ENCODE measurements at regions not wholly inside any gene's neighbourhood (a gene's known extent, or its start where the extent isn't known, plus 50 kb on each side); places are given as distances from the start of the nearest gene placed in this dataset.

GRCh38 chr2:120660771-120661459 is 74.8 kb upstream of the GLI2 start:
- 58% methylated on average over 11 of the region's 11 CpGs for WGBS, 2 donors
- no peak for TF ChIP-seq CTCF (IDR thresholded peaks at IDR 0.05)
- TF ChIP-seq POLR2A (IDR thresholded peaks at IDR 0.05): no peak
- no peak overlapping the region for H3K4me3 ChIP-seq (ENCODE audit: low read depth, poor library complexity, severe bottlenecking)
- peak in 1 of 2 donors; percentile 87 for DNase-seq (ENCODE audit: low spot score in 2 of 2)
- intact Hi-C loops (cut with DNase I; ENCODE audit: low total_unique reads): no loop called here

- intact Hi-C loops (cut with DNase I; ENCODE audit: low total_unique reads): no loop called here
- 12 to 24% methylated on average over 16 of the region's 16 CpGs for WGBS, 2 donors
- TF ChIP-seq CTCF (IDR thresholded peaks at IDR 0.05) (no peak), POLR2A (IDR thresholded peaks at IDR 0.05) (no peak)
- H3K4me3 ChIP-seq (ENCODE audit: low read depth, poor library complexity, severe bottlenecking): no peak overlapping the region
- DNase-seq (ENCODE audit: low spot score in 2 of 2): peak in 1 of 2 donors; percentile 92
These were observed 74.1 kb upstream of the GLI2 start for GRCh38 chr2:120661551-120661950.

GRCh38 chr2:120662046-120662445 is 73.6 kb upstream of the GLI2 start:
- WGBS, 2 donors: 81 to 84% methylated on average over 4 of the region's 4 CpGs
- no peak overlapping the region for H3K4me3 ChIP-seq (ENCODE audit: low read depth, poor library complexity, severe bottlenecking)
- TF ChIP-seq POLR2A (IDR thresholded peaks at IDR 0.05) (no peak), CTCF (IDR thresholded peaks at IDR 0.05) (no peak)
- intact Hi-C loops (cut with DNase I; ENCODE audit: low total_unique reads): no loop called here
- no peak for DNase-seq (ENCODE audit: low spot score in 2 of 2)

GRCh38 chr2:120662746-120663145 is 72.9 kb upstream of the GLI2 start:
- DNase-seq (ENCODE audit: low spot score in 2 of 2): no peak
- no peak overlapping the region for H3K4me3 ChIP-seq (ENCODE audit: low read depth, poor library complexity, severe bottlenecking)
- 89 to 94% methylated on average over 3 of the region's 3 CpGs for WGBS, 2 donors
- intact Hi-C loops (cut with DNase I; ENCODE audit: low total_unique reads): no loop called here
- TF ChIP-seq CTCF (IDR thresholded peaks at IDR 0.05) (no peak), POLR2A (IDR thresholded peaks at IDR 0.05) (no peak)

- TF ChIP-seq CTCF (IDR thresholded peaks at IDR 0.05) (no peak), POLR2A (IDR thresholded peaks at IDR 0.05) (no peak)
- DNase-seq (ENCODE audit: low spot score in 2 of 2): no peak
- 71 to 74% methylated on average over 3 of the region's 3 CpGs for WGBS, 2 donors
- H3K4me3 ChIP-seq (ENCODE audit: low read depth, poor library complexity, severe bottlenecking): no peak overlapping the region
- intact Hi-C loops (cut with DNase I; ENCODE audit: low total_unique reads): no loop called here
These were observed 69.2 kb upstream of the GLI2 start for GRCh38 chr2:120666433-120666832.

DNA sequence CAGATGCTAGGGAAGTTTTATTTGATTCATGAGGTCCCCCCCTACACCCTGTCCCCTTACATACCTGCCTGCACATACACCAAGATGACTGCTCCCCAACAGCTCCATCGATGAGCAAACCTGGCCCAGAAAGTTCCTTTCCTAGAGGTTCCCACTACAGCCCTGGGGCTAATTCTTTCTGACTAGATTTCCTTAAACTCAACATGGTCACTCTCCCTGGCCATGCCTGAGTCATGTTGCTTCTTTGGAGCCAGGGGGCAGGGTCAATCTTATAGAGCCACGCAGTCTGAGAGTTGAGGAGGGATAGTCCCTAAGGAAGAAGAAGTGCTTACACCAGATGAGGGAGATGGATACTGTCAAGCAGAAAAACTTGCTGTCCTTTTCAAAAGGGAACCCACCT is 67.7 kb upstream of the GLI2 start:
- no peak overlapping the region for H3K4me3 ChIP-seq (ENCODE audit: low read depth, poor library complexity, severe bottlenecking)
- intact Hi-C loops (cut with DNase I; ENCODE audit: low total_unique reads): no loop called here
- peak in 1 of 2 donors; percentile 25 for DNase-seq (ENCODE audit: low spot score in 2 of 2)
- 96% methylated on average over 2 of the region's 2 CpGs for WGBS, 2 donors
- no peak for TF ChIP-seq CTCF (IDR thresholded peaks at IDR 0.05)
- no peak for TF ChIP-seq POLR2A (IDR thresholded peaks at IDR 0.05)
